DMS53 treated with DMSO at 0.1 percent for 48 hours (cell line): ENCODE measurements at regions not wholly inside any gene's neighbourhood (a gene's known extent, or its start where the extent isn't known, plus 50 kb on each side); places are given as distances from the start of the nearest gene placed in this dataset.
"Not testable (repeated sequence)": the region's sequence is repeated elsewhere in the genome, so short reads cannot be mapped to it uniquely, and the experiment has no call there.

ENCODE experiments used
- DNase-seq: peaks from one replicate; lab custom pipeline; 2025; ENCODE audit not compliant: unreplicated experiment; lab: John Stamatoyannopoulos, UW

DNA sequence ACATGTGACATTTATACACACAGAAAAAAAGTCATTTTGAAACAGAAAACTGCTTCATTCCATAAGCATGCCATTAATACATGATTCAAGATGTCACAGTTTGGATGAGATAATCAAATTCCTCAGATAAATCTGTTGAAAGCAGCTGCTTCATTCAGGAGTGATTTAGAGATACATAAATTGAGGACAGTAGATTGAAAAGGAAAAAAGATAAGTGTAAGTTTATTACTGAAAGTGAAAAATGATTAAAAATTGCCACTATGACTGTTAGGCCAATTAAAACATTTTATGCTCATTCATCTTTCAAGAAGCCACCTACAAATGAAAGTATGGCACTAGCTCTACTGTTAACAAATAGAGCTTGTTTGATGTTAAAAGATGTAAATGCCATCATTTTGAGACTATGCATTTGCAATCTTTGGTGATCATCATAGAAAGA, 136.9 kb upstream of the CDK6 start:
- no peak for DNase-seq

DNA sequence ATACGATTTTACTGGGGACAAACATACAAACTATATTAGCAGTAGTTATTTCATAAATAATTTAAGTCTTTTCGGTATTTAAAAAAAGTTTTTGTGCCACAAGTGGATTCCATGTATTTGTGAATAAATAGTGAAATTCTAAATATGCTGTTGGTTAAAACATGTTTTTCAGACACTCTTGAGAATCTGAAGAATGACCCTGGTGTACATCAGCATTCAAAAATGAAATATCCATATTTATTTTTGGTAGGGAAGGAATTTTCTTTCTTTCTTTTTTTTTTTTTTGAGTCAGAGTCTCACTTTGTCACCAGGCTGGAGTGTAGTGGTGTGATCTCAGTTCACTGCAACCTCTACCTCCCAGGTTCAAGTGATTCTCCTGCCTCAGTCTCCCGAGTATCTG, 136.1 kb upstream of the CDK6 start:
- no peak for DNase-seq

DNA sequence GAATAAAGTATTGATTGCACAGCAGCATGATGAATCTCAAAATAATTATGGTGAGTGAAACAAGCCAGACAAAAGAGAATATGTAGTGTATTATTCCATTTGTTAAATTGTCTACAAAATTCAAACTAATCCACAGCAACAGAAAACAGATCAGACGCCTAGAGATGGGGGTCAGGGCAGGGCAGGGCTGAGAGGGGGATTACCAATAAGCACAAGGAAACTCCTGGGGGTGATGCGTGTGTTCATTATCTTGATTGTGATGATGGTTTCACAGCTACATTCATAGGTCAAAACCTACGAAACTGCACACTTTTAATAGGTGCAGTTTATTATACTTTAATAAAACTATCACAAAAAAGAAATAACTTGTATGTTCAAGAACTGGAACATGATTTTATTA, 132.7 kb upstream of the CDK6 start:
- DNase-seq: no peak

DNA sequence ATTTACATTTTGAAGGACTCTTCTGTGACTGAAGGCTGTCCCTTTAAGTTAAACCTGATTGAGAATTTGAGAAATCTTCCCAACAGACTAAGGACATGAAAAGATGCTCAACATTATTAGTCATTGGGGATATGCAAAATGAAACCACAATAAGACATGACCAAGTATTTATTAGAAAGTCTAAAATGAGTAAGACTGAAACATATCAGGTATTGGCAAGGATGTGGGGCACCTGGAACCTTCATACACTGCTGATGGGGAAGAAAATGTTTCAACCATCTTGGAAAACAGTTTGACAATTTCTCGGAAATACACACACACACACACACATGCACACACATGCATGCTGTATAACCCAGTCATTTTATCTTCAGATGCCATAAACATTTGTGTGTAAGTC, 132.1 kb upstream of the CDK6 start:
- DNase-seq: no peak

DNA sequence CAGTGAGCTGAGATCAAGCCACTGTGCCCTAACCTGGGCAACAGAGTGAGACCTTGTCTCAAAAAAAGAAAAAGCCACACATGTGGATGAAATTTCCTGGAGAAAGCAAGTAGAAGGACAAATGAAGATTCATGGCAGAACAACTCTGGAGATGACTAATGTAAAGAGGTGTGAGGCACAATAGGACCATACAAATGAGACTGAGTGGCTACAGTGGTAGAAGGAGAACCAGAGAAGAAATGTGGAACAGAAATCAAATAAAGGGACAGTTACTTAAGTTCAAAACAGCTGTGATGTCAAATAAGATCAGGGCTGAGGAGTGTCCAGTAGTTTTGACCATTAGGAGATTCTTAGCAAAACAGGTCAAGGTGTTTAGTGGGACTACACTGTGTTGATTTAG, 130.9 kb upstream of the CDK6 start:
- no peak for DNase-seq

DNA sequence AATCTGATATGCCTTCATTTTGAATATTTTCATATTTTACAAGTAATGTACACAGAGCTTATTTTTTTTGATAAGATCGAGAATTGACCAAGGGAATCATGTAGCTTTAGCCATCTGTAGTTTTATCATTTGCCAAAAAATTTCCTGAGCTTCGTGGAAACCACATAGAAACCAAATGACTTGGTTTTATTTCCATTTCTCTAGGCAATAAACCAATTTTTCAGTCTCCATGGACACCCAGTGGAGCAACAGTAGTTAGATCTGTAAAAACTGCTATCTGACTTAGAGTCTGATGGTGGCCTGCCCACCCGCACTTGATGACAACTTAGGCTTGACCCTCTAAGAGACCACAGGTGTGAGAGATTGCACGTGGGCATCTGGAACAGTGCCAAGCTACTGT, 127.8 kb upstream of the CDK6 start:
- no peak for DNase-seq

DNA sequence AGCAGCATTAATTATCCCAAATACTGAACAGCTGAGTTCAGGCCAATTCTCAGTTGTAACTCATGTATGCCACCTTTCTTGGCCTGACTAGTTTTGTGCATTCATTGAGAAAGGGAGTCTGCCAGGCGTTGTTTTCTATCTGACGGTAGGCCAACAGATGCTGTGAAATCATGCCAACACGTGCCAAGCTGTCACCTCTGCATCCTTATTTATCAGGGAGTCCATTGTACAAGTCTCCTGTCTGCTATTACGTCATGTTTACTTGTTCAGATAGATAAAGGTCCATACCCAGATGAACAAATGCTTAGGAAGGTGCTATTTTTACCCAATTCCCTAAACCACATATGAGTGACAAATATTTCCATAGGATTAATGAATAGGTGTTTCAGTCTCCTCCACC, 127.2 kb upstream of the CDK6 start:
- no peak for DNase-seq

- DNase-seq: no peak
These were observed 125.6 kb upstream of the CDK6 start for GRCh38 chr7:92961961-92962360.

GRCh38 chr7:92956575-92956974, 120.2 kb upstream of the CDK6 start:
- no peak for DNase-seq

GRCh38 chr7:92955081-92955480, 118.7 kb upstream of the CDK6 start:
- DNase-seq: no peak

- peak; percentile 6 for DNase-seq
These were observed 117.3 kb upstream of the CDK6 start for GRCh38 chr7:92953657-92954056.

DNA sequence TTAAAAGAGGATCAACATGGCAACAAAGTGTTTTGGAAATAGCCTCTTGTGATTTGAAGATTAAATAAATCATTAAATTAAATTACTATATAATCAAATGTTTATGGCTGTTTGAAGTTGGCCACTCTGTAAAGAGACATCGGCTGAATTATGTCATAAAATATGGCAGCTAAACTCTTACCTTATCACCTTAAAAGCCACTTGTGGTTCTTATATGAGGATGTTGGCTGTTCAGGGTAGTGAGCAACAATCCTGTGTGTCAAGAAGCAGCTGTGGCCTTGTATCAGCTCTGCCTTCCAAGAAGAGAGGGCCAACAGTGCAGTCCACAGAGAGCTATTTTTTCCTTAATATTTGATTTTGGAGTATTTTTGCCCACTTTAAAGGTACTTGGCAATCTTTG, 113.4 kb upstream of the CDK6 start:
- no peak for DNase-seq

GRCh38 chr7:92945840-92946239, 109.5 kb upstream of the CDK6 start:
- DNase-seq: no peak

DNA sequence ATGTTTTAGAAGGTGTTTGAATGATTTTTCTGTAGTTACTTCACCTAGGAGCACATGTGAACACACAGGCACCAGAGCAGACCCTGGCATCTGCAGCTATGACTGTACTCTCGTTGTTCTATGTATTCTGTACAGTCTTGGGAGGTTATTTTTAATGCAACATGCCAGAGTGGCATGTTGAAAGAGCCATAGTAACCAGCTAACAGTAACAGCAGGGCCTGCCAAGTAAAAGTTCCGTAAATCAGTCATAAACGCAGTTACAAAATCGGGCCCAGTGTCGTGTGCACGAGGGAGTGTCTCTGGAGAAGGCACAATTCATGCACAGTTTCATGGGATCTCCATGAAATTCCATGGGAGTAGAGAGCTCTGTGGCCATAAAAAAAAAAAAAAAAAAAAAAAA, 108.3 kb upstream of the CDK6 start:
- no peak for DNase-seq

DNA sequence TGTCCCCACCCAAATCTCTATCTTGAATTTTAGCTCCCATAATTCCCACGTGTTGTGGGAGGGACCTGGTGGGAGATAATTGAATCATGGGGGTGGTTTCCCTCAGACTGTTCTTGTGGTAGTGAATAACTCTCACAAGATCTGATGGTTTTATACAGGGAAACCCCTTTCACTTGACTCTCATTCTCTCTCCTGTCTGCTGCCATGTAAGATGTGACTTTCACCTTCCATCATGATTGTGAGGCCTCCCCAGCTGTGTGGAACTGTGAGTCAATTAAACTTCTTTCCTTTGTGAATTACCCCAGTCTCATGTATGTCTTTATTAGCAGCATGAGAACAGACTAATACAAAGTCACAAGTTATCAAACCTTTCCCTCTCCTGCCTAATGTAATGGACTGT, 106.3 kb upstream of the CDK6 start:
- DNase-seq: not testable (repeated sequence)

GRCh38 chr7:92939666-92940360, 103.4 kb upstream of the CDK6 start:
- DNase-seq: no peak

DNA sequence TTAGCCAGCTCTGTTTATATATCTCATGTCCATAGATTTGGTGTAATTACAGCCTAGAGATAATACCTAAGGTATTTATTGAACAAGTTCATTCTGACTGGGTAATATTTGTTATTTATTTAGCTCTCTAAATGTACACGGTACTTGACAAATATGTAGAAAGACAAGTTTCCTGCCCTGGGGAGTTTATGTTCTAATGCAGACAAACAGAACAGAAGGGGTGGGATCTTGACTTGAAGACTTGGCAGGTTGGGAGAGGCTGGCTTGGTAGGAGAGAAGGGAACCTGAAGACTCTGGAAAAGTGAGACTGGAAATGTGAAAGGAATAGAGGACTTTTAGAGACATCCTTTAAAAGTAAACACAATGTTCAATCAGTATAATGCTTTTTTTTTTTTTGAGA, 97.7 kb upstream of the CDK6 start:
- DNase-seq: peak; percentile 56

- no peak for DNase-seq
These were observed 96.1 kb upstream of the CDK6 start for GRCh38 chr7:92932450-92932849.

- no peak for DNase-seq
These were observed 94.0 kb upstream of the CDK6 start for GRCh38 chr7:92930404-92930803.

DNA sequence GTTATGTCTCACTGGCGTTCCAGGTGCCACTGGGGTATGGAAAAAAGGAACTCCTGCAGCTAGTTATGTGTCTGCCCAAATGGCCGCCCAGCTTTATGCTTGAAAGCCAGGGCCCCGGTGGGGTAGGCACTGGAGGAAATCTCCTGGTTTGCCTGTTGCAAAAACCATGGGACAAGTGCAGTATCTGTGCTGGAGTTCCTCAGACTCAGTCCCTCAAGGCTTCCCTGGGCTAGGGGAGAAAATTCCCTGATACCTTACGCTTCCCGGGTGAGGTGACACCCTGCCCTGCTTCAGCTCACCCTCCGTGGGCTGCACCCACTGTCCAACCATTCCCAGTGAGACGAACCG, 90.3 kb upstream of the CDK6 start:
- no peak for DNase-seq

- no peak for DNase-seq
These were observed 89.7 kb upstream of the CDK6 start for GRCh38 chr7:92925876-92926696.

- no peak for DNase-seq
These were observed 88.4 kb upstream of the CDK6 start for GRCh38 chr7:92924800-92925199.

GRCh38 chr7:92917230-92917629, 80.9 kb upstream of the CDK6 start:
- DNase-seq: no peak
